ENCODE measurements at regions not wholly inside any gene's neighbourhood (a gene's known extent, or its start where the extent isn't known, plus 50 kb on each side); places are given as distances from the start of the nearest gene placed in this dataset.

GRCh38 chrX:33607042-33607595, 395.8 kb upstream of the DMD start:
- Histone ChIP-seq H3K9me3 (ENCODE audit: low read length) (peaks cover 6% of the 10 kb centered on the region; the same call in 1 of the 2 replicates), H3K4me1 (ENCODE audit: insufficient read depth, low read length) (no peaks in the 10 kb centered on the region), H3K36me3 (replicated peaks in 1 of 2; ENCODE audit: control insufficient read depth in 1 of 2, insufficient read depth in 2 of 2, low read length in 2 of 2) (no peaks in the 10 kb centered on the region), H3K79me2 (ENCODE audit: insufficient read depth, low read length) (no peaks in the 10 kb centered on the region), H3K27ac (ENCODE audit: extremely low read length, insufficient read depth, low read length) (no peak overlapping the region), H3K27me3 (ENCODE audit: control insufficient read depth in 1 of 2, insufficient read depth in 2 of 2, low read length in 2 of 2) (no peaks in the 10 kb centered on the region), H3K4me2 (ENCODE audit: low read depth, low read length) (no peak overlapping the region), H4K20me1 (ENCODE audit: insufficient read depth, low read length) (no peaks in the 10 kb centered on the region), H3K4me3 (replicated peaks in 1 of 3; ENCODE audit: insufficient read depth in 1 of 3, low read depth in 2 of 3, low read length in 3 of 3) (no peak overlapping the region), H2AFZ (ENCODE audit: low read length) (no peak overlapping the region), H3K9ac (ENCODE audit: insufficient read depth, low read depth, low read length) (no peak overlapping the region)
- TF ChIP-seq GFI1 (CRISPR knock-in tag; IDR thresholded peaks at IDR 0.05; ENCODE audit: borderline replicate concordance) (no peak), ZNF20 (CRISPR knock-in tag; IDR thresholded peaks at IDR 0.05) (no peak), ZNF543 (CRISPR knock-in tag; IDR thresholded peaks at IDR 0.05) (no peak), ZNF782 (CRISPR knock-in tag; IDR thresholded peaks at IDR 0.05; ENCODE audit: borderline replicate concordance) (no peak), ZNF331 (CRISPR knock-in tag; IDR thresholded peaks at IDR 0.05) (no peak), RBAK (CRISPR knock-in tag; IDR thresholded peaks at IDR 0.05) (no peak), PRDM15 (CRISPR knock-in tag; IDR thresholded peaks at IDR 0.05) (no peak), TOE1 (CRISPR knock-in tag; IDR thresholded peaks at IDR 0.05) (no peak), TRAFD1 (CRISPR knock-in tag; IDR thresholded peaks at IDR 0.05; ENCODE audit: borderline replicate concordance) (no peak), STAG1 (CRISPR knock-in tag; IDR thresholded peaks at IDR 0.05) (no peak), ZNF616 (CRISPR knock-in tag; IDR thresholded peaks at IDR 0.05; ENCODE audit: low read depth) (no peak), PHF20 (CRISPR knock-in tag; IDR thresholded peaks at IDR 0.05) (no peak), NFE2L1 (CRISPR knock-in tag; IDR thresholded peaks at IDR 0.05; ENCODE audit: borderline replicate concordance) (no peak), KDM3A (CRISPR knock-in tag; IDR thresholded peaks at IDR 0.05; ENCODE audit: low read depth) (no peak), RXRA (CRISPR knock-in tag; IDR thresholded peaks at IDR 0.05) (no peak), IRF1 (CRISPR knock-in tag; IDR thresholded peaks at IDR 0.05; ENCODE audit: low read depth) (no peak)
- intact Hi-C loops (cut with micrococcal nuclease; ENCODE audit: unreplicated experiment) (no loop called here), in situ Hi-C loops (cut with HindIII; ENCODE audit: extremely low pct_ligation_motif_present, low pct_unique_long_range_greater_than_20kb) (no loop called here)
- DNase-seq (ENCODE audit: low spot score) (no peak), ATAC-seq (no peak), FAIRE-seq (no peak)
- CTCF ChIA-PET (ENCODE audit: low intra/inter-chr PET ratio, low total read pairs) = no interaction called here
- no TSS peak for BruUV-seq (replicated peaks)
- WGBS (ENCODE audit: low lambda C conversion rate) = no CpG with 5 or more reads among the region's 7 CpGs
- POLR2A ChIA-PET = no interaction called here
